ENCODE measurements at regions not wholly inside any gene's neighbourhood (a gene's known extent, or its start where the extent isn't known, plus 50 kb on each side); places are given as distances from the start of the nearest gene placed in this dataset.
"Not testable (repeated sequence)": the region's sequence is repeated elsewhere in the genome, so short reads cannot be mapped to it uniquely, and the experiment has no call there.

DNA sequence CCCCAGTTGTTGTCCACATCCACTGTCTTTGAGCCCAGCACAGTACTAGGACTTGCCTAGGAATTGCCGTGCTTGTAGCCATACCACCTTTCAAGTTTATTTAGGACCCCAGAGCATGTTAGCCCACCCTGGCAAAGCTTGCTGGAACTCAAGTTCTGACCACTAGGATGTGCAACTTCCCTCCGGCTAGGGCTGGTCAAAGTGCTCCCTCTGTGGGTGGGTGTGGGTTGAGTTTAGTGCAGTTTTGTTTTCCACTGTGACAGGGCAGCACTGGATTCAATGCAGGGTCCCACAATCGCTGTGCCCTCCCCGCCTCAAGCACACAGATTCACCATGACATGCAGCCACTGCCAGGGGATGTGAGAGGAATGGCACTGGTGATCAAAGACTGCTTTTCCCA is 96.0 kb downstream of the RASGEF1B start:
- no peak for DNase-seq (ENCODE audit: low read depth in 2 of 2, low spot score in 1 of 2)

DNA sequence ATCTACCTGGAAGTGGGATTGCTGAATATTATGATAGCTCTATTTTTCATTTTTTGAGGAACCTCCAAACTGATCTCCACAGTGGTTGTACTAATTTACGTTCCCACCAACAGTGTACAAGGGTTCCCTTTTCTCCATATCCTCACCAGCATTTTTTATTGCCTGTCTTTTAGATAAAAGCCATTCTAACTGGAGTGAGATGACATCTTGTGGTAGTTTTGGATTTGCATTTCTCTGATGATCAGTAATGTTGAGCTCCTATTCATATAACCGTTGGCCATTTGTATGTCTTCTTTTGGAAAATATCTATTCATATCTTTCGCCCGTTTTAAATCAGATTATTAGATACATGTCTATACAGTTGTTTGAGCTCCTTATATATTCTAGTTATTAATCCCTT is 101.8 kb downstream of the RASGEF1B start:
- no peak for DNase-seq (ENCODE audit: low read depth in 2 of 2, low spot score in 1 of 2)

DNA sequence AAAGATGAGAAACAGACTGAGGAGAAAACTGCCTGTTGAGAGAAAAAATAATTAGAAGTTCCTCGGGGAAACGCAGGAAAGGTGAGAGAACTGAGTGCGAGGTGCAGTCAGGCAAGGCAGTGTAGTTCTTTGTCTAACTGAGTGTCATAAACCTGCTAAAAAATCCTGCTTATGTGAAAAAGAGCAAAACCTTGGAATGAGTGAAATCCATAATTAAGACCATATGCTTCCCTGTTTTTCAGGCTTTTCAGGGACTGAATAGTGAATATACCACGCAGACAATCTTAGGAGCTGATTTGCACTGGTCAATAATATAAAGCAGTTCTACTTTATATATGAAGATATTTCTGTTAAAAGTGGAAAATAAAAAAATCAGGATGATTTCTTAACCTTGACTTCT is 104.9 kb downstream of the RASGEF1B start:
- DNase-seq (ENCODE audit: low read depth in 2 of 2, low spot score in 1 of 2), result no peak

DNA sequence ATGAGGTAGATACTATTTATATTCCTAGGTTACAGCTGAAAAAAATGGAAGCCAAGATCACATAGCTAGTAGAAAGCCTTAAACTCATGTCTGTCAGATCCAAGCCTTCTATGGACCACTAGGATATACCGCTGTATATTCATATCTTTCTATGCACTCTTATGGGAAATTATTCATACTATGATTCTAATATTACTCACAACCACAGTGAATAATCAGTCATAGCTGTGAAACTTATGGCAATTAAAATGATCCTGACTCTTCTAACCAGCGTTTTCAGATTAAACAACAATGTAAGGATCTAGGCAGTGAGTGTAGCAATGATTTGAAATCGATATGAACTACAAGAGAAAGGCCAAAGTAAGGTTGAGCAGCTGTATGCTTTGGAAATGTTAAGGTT is 111.0 kb downstream of the RASGEF1B start:
- DNase-seq (ENCODE audit: low read depth in 2 of 2, low spot score in 1 of 2), result no peak

DNA sequence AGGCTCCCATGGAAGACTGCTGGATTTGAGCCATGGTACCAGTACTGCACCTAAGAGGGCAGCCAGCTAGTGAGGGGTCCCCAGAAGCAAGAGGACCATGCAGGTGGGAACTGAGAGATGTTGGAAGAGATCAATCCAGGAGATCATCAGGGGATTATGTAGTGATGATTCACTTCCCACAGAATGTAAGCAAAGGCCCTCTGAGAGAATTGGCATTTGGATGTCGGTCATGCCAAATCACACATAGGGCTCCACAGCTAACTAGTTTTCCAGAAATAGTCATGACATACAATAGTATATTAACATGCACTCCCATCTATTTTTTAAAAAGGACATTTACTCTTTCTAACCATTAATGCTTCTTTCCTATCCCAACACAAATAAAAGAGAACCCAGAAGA is 112.5 kb downstream of the RASGEF1B start:
- DNase-seq (ENCODE audit: low read depth in 2 of 2, low spot score in 1 of 2), result no peak

DNA sequence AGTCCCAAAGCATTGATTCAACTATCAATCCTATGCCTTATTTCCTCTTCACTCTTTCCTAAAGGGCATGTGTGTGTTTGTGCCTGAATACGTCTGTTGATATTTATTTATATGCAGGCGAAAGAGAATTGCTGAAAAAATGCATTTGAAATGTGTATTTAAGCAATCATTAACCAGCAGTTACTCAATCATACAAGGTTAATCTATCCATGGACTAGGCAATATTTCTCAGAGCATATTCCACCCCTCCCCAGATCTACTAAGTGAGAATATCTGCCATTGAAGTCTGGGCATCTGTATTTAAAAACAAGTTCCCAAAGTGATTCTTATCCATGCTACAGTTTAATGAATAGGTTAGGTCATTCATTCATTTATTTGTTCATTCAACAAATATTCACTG is 113.6 kb downstream of the RASGEF1B start:
- DNase-seq (ENCODE audit: low read depth in 2 of 2, low spot score in 1 of 2), result no peak

DNA sequence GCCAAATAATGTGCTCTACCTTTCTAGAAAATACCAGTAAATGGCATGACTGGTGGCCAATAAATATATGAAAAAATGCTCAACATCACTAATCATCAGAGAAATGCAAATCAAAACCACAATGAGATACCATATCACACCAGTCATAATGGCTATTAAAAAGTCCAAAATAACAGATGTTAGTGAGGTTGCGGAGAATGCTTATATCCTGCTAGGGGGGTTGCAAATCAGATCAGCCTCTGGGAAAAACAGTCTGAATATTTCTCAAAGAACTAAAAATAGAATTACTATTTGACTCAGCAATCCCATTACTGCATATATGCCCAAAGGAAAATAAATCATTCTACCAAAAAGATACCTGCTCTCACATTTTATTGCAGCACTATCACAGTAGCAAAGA is 115.1 kb downstream of the RASGEF1B start:
- no peak for DNase-seq (ENCODE audit: low read depth in 2 of 2, low spot score in 1 of 2)

DNA sequence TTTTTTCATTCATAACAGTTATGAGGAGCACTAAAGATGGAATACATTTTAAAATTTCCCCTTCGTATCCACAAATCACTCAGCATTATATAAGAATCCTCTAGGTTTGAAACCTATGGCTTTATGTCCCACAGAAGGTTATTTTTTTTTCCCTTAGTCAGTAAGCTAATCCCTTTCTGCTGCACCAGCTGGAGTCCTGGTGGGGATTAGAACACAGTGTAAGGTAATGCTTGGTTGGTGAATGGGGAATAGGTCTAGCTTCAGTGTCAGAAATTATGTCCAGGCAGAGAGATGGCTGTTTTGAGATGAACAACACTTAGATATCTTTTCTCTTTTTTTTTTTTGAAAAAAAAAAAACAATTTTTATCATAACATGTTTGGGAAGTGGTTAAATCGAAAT is 116.6 kb downstream of the RASGEF1B start:
- no peak for DNase-seq (ENCODE audit: low read depth in 2 of 2, low spot score in 1 of 2)

DNA sequence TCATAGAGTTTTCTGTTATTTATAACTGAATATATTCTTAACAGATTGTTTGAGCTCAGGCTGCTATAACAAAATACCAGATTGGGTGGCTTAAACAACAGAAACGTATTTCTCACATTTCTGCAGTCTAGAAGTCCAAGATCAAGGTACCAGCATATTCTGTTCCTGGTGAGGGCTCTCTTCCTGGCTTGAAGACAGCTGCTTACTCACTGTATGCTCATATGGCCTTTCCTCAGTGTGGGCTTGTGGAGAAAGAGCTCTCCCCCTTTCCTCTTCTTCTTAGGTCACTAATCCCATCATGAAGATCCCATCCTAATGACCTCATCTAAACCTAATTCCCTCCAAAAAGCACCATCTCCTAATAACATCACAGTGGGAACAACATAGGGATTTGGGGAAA is 117.8 kb downstream of the RASGEF1B start:
- no peak for DNase-seq (ENCODE audit: low read depth in 2 of 2, low spot score in 1 of 2)

DNA sequence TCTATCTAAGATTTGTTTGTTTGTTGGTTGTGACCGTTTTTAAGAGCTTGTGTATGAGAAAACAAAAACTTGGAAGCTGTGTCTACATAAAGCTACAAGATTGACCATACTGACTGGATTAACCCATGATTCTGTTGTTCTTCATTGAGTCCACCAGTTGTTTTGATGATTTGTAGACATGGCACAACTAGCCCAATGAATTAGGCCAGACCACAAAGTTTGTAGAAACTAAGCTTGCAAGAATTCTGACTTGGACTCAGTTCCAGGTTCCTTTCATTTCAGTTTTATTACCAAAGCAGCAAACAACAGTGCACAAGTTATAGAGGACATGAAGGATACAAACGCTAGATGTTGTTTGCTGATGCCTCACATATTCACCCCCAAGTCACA is 119.3 kb downstream of the RASGEF1B start:
- no peak for DNase-seq (ENCODE audit: low read depth in 2 of 2, low spot score in 1 of 2)

DNA sequence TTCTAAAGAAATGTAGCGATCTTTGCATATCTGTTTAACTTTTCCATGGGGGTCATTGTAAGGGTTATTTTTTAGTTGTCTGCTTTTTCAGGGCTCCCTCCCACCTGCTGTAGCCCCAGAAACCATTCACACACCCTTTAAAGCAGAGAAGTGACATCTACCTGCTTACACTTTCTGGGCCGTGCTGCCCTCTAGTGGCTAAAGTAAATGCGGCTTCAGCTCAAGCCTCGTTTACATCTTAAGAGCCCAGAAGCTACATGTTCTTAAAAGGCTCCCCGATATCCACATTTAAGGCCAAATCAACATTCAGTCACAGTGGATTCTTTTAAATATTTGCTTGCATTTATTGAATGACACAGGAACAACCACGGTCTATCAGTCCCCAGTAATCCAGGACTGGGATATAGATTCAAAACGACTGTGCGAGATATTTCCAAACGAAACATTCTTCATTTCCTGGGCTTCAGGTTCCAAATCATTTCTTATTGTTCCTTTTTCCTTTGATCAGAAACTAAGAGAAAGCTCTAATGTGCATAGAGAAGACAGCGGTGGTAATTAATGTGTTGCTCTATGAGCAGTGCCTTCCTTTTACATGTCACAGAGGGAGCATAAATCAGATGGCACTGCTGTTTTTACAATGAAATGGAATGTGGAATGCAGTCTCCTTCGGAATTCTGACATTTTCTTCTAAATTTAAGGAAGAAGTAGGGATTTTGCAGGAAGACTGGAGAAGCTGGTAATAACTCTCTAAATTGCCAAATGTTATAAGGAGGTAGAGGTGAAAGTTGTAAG is 119.9 kb downstream of the RASGEF1B start:
- DNase-seq (ENCODE audit: low read depth in 2 of 2, low spot score in 1 of 2), result peak; percentile 9 to 42

DNA sequence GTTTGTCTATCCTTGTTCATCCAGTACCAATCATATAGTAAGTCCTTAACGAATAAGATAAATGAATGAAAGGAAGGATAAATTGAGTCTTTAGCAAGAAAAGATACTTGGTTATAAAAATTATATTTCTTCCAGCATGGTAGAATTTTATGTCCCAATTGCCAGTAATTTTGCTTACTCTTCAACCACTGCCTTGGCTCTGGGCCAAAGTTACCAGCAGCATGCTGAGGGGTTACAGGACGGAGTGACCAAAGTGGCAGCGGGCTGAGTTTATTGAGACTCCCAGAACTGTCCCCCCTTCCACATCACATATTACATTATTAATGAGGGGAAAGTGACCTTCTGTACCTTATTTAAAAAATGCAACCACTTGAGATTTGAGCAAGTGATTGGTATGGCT is 121.7 kb downstream of the RASGEF1B start:
- no peak for DNase-seq (ENCODE audit: low read depth in 2 of 2, low spot score in 1 of 2)

DNA sequence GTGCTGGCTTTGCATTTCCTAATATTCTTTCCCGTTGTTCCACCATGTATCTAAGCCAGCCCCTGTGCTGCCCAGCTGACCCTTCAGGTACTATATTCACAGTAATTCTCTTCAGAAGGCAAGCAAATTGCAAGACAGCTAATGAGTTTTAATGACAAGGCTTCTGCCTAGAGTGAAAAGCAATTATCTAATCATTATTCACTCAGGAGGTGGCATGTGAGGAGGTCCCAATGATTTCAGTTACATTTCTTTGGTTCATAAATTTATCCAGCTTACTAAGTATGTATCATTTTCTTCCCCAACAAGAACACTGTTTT is 123.0 kb downstream of the RASGEF1B start:
- DNase-seq (ENCODE audit: low read depth in 2 of 2, low spot score in 1 of 2), result no peak

DNA sequence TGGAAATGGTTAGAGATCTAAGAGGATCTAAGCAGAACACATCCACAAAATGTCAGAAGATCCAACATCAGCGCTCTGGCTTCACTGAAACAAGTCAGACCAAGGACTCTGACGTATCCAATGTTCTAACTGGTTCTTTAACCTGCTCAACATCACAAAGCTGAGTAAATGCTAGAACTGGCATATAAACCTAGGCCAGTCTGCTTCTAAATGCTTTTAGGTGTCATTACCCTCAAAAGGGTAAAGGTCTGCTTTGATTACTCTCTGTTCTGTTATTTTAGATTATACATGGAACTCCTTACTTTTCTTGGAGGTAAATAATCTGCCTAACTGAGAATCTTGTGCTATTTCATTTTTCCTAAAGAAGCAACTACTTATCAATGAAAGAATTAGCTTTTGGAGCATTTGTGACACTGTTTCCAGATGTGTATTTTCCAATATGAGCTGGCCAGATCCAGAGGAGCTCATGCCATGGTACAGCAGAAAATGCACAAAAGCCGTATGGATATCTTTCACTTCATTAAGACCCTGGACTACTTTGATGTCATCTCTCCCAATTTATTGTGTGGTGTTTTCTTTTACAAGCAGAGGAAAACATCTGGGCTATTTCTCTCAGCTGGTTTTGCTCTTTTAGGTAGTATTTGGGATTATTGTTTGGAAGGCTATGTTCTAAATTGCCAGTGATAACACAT is 123.5 kb downstream of the RASGEF1B start:
- no peak for DNase-seq (ENCODE audit: low read depth in 2 of 2, low spot score in 1 of 2)

DNA sequence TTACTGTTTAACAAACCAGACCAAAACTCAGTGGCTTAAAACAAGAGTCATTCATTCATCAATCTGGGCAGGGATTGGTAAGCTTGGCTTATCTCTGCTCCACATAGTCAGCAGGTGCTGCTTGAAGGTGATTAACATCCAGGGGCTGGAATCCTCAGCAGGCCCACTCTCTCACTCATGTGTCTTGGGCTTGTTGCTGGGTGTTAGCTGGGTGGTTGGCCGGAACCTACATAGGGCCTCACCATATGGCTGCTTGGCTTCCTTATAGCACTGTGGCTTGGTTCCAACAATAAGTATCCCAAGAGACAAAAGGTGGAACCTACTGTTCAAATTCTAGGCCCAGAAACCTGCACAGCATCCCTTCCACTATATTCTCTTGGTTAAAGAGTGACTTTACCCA is 125.0 kb downstream of the RASGEF1B start:
- no peak for DNase-seq (ENCODE audit: low read depth in 2 of 2, low spot score in 1 of 2)

DNA sequence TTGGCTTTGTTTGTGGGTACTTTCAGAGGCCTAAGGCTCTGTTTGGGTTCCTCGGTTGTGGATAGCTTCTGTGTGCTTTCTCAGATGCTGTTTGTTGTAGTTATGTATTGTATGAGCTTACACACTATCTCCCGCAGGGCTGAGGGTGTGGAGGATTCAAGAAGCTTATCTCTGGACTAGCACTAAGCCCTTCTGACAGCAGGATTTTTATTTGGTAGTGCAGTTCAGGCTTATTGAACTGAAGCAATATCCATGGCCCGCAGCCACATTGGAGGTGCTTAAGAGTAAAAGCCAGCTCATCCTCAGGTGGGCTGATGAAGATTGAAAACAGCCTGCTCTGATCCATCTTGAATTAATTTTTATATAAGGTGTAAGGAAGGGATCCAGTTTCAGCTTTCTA is 128.2 kb downstream of the RASGEF1B start:
- no peak for DNase-seq (ENCODE audit: low read depth in 2 of 2, low spot score in 1 of 2)

DNA sequence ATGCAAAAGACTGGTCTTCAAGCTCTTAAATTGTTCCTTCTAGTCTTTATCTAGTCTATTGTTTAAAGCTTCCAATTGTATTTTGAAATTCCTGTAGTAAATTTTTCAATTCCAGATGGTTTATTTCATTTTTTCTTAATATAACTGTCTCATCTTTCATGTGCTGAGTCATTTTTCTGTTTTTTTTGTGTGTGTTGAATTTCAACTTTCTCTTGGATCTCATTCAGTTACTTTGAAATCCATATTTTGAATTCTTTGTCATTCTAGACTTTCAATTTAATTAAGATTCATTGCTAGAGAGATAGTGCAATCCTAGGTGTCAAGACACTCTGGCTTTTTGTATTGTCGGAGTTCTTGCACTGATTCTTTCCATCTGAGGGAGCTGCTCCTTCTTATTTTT is 128.0 kb upstream of the PRKG2 start:
- no peak for DNase-seq (ENCODE audit: low read depth in 2 of 2, low spot score in 1 of 2)

DNA sequence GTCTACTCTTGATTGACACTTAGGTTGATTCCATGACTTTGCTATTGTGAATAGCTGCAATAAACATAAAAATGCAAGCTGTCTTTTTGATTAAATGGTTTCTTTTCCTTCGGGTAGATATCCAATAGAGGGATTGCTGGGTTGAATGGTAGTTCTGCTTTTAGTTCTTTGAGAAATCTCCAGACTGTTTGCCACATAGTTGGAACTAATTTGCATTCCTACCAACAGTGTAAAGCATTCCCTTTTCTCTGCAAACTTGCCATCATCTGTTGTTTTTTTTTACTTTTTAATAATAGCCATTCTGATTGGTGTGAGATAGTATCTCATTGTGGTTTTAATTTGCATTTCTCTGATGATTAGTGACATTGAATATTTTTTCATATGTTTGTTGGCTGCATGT is 122.2 kb upstream of the PRKG2 start:
- no peak for DNase-seq (ENCODE audit: low read depth in 2 of 2, low spot score in 1 of 2)

DNA sequence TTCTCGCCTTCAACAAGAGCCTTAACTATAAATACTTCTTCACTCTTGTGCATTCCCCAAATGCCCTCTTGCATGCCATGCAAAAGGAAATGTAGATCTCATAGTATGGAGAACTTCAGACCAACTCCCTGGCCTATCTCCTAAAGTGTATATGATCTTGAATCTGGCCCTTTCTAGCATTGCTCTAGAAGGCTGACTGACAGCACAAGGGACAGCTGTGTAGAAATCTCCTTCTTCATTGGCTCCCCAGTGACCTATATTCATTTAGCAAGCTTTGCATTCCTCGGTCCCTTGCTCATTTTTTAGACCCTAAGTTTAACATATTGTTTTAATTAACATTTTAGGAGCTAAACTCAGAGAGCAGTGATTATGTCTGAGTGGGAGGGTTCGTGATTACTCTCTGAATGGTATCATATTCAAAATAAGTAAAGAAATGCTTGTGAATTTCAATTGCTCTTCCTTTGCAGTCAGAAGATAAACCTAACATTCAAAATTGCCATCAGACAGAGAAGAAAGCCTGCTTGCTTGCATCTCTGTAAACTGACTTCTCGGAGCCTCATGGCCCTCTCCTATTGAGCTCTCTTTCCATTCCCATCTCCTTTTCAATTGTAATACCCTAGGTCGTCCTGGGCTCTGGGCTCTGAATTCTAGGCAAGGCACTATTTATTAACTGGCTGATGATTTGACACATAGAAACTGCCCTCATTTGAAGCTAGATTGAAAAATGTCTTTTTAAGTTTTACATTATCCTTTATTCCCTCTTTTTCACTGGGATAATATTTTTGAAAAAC is 120.3 kb upstream of the PRKG2 start:
- no peak for DNase-seq (ENCODE audit: low read depth in 2 of 2, low spot score in 1 of 2)

DNA sequence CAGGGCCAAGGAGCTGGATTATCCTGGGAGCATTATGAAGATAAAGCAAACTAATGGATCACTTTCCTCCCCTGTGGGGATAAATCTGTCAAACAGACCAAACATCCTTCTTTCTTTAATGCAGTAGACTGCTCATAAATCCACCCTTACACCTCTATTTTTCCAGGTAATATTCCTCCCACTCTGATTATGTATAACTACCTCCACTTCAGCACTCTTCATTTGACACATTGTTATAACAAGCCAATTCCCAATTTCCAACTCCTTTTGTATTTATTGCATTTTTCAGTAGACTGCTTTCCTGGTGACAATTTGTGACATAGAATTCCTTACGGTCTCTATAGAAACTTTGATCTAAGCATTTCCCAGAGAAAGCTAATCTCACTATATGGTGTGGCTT is 115.0 kb upstream of the PRKG2 start:
- no peak for DNase-seq (ENCODE audit: low read depth in 2 of 2, low spot score in 1 of 2)

DNA sequence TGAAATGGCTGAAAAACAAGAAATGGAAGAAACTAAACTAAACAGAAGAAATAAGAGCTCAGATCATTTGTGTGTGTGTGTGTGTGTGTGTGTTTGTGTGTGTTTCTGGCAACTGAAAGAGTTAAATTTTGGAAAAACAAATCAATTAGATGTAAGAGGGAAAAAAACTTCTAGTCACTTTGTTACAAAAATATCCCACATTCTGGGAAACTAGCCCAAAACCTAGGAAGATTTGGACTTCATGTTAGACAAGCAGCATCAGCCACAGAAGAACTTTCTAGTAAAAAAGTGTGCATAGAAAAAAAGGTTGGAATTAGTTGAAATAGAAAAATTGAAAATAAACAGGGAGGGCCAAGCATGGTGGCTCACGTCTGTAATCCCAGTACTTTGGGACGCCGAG is 111.6 kb upstream of the PRKG2 start:
- no peak for DNase-seq (ENCODE audit: low read depth in 2 of 2, low spot score in 1 of 2)

DNA sequence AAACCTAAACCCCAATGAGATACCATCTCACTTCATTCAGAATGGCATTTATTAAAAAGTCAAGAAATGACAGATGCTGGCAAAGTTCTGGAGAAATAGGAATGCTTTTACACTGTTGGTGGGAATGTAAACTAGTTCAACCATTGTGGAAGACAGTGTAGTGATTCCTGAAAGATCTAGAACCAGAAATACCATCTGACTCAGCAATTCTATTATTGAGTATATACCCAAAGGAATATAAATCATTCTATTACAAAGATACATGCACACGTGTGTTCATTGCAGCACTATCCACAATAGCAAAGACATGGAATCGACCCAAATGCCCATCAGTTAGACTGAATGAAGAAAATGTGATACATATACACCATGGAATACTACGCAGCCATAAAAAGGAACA is 109.6 kb upstream of the PRKG2 start:
- not testable (repeated sequence) for DNase-seq (ENCODE audit: low read depth in 2 of 2, low spot score in 1 of 2)

All from stimulated activated CD8-positive, alpha-beta memory T cell treated with anti-CD3 and anti-CD28 coated beads, Interleukin-4, amount 100 ng/mL, for 1 hour (primary cell).